Vagina (tissue), 2 donors: ENCODE measurements at regions not wholly inside any gene's neighbourhood (a gene's known extent, or its start where the extent isn't known, plus 50 kb on each side); places are given as distances from the start of the nearest gene placed in this dataset.

Experiments
- DNase-seq, 2 donors: peaks; one replicate each; pipeline ENCODE4 v3.0.0-alpha.2; 2017; ENCODE audit errors: extremely low spot score in 2 of 2
- H3K27ac ChIP-seq: fragments of 200-600 bp; sonication (generic); one replicate; pipeline ENCODE4 v1.5.1; 2019
- H3K27me3 ChIP-seq: fragments of 200-600 bp; sonication (generic); one replicate; pipeline ENCODE4 v1.5.1; 2019
- H3K36me3 ChIP-seq, 2 donors: fragments of 200-600 bp; sonication (generic); one replicate each; pipeline ENCODE4 v1.5.1; 2017 to 2019
- H3K4me1 ChIP-seq: fragments of 200-600 bp; sonication (generic); one replicate; pipeline ENCODE4 v1.5.1; 2019
- H3K4me3 ChIP-seq, 2 donors: fragments of 200-600 bp; sonication (generic); 1 replicate in 1 of 2; 2 replicates in 1 of 2; pipeline ENCODE4 v1.5.1; 2016 to 2019
- H3K9me3 ChIP-seq: fragments of 200-600 bp; sonication (generic); one replicate; pipeline ENCODE4 v1.5.1; 2019
- CTCF ChIP-seq, 3 experiments: fragments of 450-650 bp in 2 of 3; fragments of 200-600 bp in 1 of 3; sonication (generic) in 1 of 3; IDR thresholded peaks; one replicate each; pipeline ENCODE4 v1.5.1; 2017 to 2019; ENCODE audit warnings: antibody characterized with exemption in 3 of 3, mild to moderate bottlenecking in 2 of 3, moderate library complexity in 2 of 3
- POLR2A ChIP-seq, 2 donors: fragments of 450-650 bp; IDR thresholded peaks; one replicate each; pipeline ENCODE4 v1.6.1; 2017; ENCODE audit warnings: antibody characterized with exemption in 2 of 2, mild to moderate bottlenecking in 2 of 2, moderate library complexity in 2 of 2
- POLR2AphosphoS5 ChIP-seq, 2 donors: sonication (generic); formaldehyde crosslinking; IDR thresholded peaks; one replicate each; pipeline ENCODE4 v1.9.0; 2017; ENCODE audit warnings: antibody characterized with exemption in 2 of 2, mild to moderate bottlenecking in 2 of 2, low read depth in 1 of 2; ENCODE audit not compliant: insufficient read depth in 1 of 2
- intact Hi-C: fragments of 100-400 bp; cut with DNase I; formaldehyde crosslinking; loops from one replicate; pipeline ENCODE4 v1.15.1; 2023

- TF ChIP-seq CTCF (IDR thresholded peaks at IDR 0.05) (no peak), POLR2AphosphoS5 (IDR thresholded peaks at IDR 0.05; ENCODE audit: insufficient read depth in 1 of 2, low read depth in 1 of 2) (no peak), POLR2A (IDR thresholded peaks at IDR 0.05) (no peak)
- intact Hi-C loops, result no loop called here
These were observed 864.3 kb upstream of the SOX11 start for GRCh38 chr2:4827836-4828235.

GRCh38 chr2:4828682-4829374, 863.4 kb upstream of the SOX11 start:
- DNase-seq, result no peak
- H3K27me3 ChIP-seq, result no peaks in the 10 kb centered on the region
- H3K9me3 ChIP-seq, result no peaks in the 10 kb centered on the region
- intact Hi-C loops, result no loop called here
- H3K36me3 ChIP-seq, result no peaks in the 10 kb centered on the region
- no peak for TF ChIP-seq CTCF (IDR thresholded peaks at IDR 0.05)
- TF ChIP-seq POLR2AphosphoS5 (IDR thresholded peaks at IDR 0.05; ENCODE audit: insufficient read depth in 1 of 2, low read depth in 1 of 2), result no peak
- TF ChIP-seq POLR2A (IDR thresholded peaks at IDR 0.05), result no peak
- H3K4me1 ChIP-seq, result no peaks in the 10 kb centered on the region
- H3K27ac ChIP-seq, result no peak overlapping the region
- no peak overlapping the region for H3K4me3 ChIP-seq

More at GRCh38 chr2:4827836-4828235, 864.3 kb upstream of the SOX11 start:
- Histone ChIP-seq H3K36me3 (no peaks in the 10 kb centered on the region), H3K27ac (no peak overlapping the region), H3K9me3 (no peaks in the 10 kb centered on the region), H3K4me3 (no peak overlapping the region), H3K27me3 (no peaks in the 10 kb centered on the region), H3K4me1 (no peaks in the 10 kb centered on the region)
- no peak for DNase-seq

GRCh38 chr2:4831751-4832150, 860.4 kb upstream of the SOX11 start:
- Histone ChIP-seq H3K4me3 (no peak overlapping the region), H3K4me1 (no peaks in the 10 kb centered on the region), H3K36me3 (no peaks in the 10 kb centered on the region), H3K9me3 (no peaks in the 10 kb centered on the region), H3K27ac (no peak overlapping the region), H3K27me3 (no peaks in the 10 kb centered on the region)
- no peak for DNase-seq
- intact Hi-C loops, result no loop called here
- TF ChIP-seq POLR2A (IDR thresholded peaks at IDR 0.05) (no peak), CTCF (IDR thresholded peaks at IDR 0.05) (no peak), POLR2AphosphoS5 (IDR thresholded peaks at IDR 0.05; ENCODE audit: insufficient read depth in 1 of 2, low read depth in 1 of 2) (no peak)

- intact Hi-C loops, result no loop called here
- H3K27me3 ChIP-seq, result no peaks in the 10 kb centered on the region
- H3K4me1 ChIP-seq, result no peaks in the 10 kb centered on the region
- no peak for DNase-seq
- no peak overlapping the region for H3K27ac ChIP-seq
- no peaks in the 10 kb centered on the region for H3K36me3 ChIP-seq
- TF ChIP-seq POLR2AphosphoS5 (IDR thresholded peaks at IDR 0.05; ENCODE audit: insufficient read depth in 1 of 2, low read depth in 1 of 2) (no peak), CTCF (IDR thresholded peaks at IDR 0.05) (no peak), POLR2A (IDR thresholded peaks at IDR 0.05) (no peak)
- no peaks in the 10 kb centered on the region for H3K9me3 ChIP-seq
- H3K4me3 ChIP-seq, result no peak overlapping the region
These were observed 859.5 kb upstream of the SOX11 start for GRCh38 chr2:4832642-4833041.

- H3K4me3 ChIP-seq, result no peak overlapping the region
- TF ChIP-seq POLR2A (IDR thresholded peaks at IDR 0.05), result no peak
- TF ChIP-seq POLR2AphosphoS5 (IDR thresholded peaks at IDR 0.05; ENCODE audit: insufficient read depth in 1 of 2, low read depth in 1 of 2), result no peak
- TF ChIP-seq CTCF (IDR thresholded peaks at IDR 0.05), result no peak
- no peaks in the 10 kb centered on the region for H3K9me3 ChIP-seq
- H3K36me3 ChIP-seq, result no peaks in the 10 kb centered on the region
- intact Hi-C loops, result no loop called here
- no peaks in the 10 kb centered on the region for H3K4me1 ChIP-seq
- no peak for DNase-seq
- H3K27ac ChIP-seq, result no peak overlapping the region
- no peaks in the 10 kb centered on the region for H3K27me3 ChIP-seq
These were observed 853.6 kb upstream of the SOX11 start for GRCh38 chr2:4838626-4839025.
